Sigmoid colon (tissue), 4 donors: ENCODE measurements at regions not wholly inside any gene's neighbourhood (a gene's known extent, or its start where the extent isn't known, plus 50 kb on each side); places are given as distances from the start of the nearest gene placed in this dataset.

Source experiments
- POLR2AphosphoS5 ChIP-seq, 4 donors: sonication (generic); formaldehyde crosslinking; IDR thresholded peaks; one replicate each; pipeline ENCODE4 v1.6.1; 2017; ENCODE audit warnings: antibody characterized with exemption in 4 of 4
- TF ChIP-seq, protein P1 (sequence below), 4 experiments: fragments of 450-650 bp in 3 of 4; fragments of 200-600 bp in 1 of 4; IDR thresholded peaks; one replicate each; pipeline ENCODE4 v1.5.1; 2016 to 2019; ENCODE audit warnings: antibody characterized with exemption in 4 of 4, mild to moderate bottlenecking in 3 of 4, moderate library complexity in 2 of 4

DNA sequence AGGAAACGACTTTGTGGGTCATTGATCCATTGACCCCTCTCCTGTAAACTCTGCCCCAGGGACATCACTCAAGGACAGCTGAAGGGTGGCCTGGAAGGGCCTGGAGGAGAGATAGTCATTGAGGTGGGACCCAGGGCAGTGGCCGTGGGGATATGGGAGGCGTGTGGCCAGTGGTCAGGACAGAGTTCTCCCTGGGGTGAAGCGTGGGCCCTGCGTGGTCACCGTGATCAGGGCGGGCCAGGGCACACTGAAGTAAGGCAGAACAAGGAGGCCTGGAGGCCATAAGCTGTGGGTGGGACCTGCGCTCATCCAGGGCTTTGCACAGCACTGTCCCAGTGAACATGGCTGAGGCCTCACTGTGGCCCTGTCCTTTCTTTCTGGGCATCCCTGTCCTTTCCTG is 177.9 kb downstream of the ZNF248 start:
- TF ChIP-seq, protein P1, sequence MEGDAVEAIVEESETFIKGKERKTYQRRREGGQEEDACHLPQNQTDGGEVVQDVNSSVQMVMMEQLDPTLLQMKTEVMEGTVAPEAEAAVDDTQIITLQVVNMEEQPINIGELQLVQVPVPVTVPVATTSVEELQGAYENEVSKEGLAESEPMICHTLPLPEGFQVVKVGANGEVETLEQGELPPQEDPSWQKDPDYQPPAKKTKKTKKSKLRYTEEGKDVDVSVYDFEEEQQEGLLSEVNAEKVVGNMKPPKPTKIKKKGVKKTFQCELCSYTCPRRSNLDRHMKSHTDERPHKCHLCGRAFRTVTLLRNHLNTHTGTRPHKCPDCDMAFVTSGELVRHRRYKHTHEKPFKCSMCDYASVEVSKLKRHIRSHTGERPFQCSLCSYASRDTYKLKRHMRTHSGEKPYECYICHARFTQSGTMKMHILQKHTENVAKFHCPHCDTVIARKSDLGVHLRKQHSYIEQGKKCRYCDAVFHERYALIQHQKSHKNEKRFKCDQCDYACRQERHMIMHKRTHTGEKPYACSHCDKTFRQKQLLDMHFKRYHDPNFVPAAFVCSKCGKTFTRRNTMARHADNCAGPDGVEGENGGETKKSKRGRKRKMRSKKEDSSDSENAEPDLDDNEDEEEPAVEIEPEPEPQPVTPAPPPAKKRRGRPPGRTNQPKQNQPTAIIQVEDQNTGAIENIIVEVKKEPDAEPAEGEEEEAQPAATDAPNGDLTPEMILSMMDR (IDR thresholded peaks at IDR 0.05) = no peak
- no peak for TF ChIP-seq POLR2AphosphoS5 (IDR thresholded peaks at IDR 0.05)
